ENCODE measurements at regions not wholly inside any gene's neighbourhood (a gene's known extent, or its start where the extent isn't known, plus 50 kb on each side); places are given as distances from the start of the nearest gene placed in this dataset.
"Not testable (repeated sequence)": the region's sequence is repeated elsewhere in the genome, so short reads cannot be mapped to it uniquely, and the experiment has no call there.

DNA sequence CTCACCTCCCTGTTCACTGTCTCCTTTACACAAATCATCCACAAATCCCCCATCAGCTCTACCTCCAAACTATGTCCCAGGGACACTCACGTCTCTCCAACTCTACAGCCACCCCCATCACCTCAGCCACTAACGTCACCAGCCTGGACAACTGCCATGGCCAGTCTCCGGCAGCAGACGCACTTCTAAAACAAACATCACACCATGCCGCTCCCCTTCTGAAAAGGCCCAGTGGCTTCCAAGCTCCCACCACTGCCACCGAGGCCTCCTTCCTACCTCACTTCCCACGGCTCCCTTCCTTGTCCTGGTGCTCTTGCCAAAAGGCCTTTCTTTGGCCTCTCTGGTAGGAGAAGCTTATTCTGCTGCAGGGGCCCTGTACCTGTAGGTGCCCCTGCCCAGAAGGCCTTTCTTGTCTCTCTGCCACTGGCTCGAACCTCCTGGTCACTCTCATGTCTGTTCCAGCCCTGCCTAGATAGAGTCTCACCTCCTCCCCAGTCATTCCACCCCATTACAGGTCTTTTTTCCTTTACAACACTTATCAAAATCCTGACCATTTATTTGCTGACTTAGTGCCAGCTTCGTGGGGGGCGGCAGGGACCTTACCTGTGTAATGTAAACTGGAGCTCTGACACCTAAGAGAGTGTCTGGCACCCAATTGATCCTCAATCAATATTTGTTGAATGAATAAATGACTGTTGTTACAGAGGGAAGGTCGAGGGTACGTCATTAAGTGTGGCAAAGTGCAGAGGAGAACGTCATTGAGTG, 304.2 kb downstream of the GOLGA6L6 start:
- not testable (repeated sequence) for DNase-seq (ENCODE audit: low read depth in 3 of 3)

DNA sequence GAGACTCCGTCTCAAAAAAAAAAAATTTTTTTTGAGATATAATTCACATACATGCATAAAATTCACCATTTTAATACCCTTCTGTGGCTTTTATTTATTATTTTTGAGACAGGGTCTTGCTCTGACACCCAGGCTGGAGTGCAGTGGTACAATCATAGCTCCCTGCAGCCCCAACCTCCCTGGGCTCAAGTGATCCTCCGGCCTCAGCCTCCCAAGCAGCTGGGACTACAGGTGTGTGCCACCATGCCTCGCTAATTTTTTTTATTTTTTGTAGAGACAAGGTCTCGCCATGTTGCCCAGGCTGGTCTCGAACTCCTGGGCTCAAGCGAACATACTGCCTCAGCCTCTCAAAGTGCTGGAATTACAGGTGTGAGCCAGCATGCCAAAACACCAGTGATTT, 305.9 kb downstream of the GOLGA6L6 start:
- DNase-seq (ENCODE audit: low read depth in 3 of 3): not testable (repeated sequence)

DNA sequence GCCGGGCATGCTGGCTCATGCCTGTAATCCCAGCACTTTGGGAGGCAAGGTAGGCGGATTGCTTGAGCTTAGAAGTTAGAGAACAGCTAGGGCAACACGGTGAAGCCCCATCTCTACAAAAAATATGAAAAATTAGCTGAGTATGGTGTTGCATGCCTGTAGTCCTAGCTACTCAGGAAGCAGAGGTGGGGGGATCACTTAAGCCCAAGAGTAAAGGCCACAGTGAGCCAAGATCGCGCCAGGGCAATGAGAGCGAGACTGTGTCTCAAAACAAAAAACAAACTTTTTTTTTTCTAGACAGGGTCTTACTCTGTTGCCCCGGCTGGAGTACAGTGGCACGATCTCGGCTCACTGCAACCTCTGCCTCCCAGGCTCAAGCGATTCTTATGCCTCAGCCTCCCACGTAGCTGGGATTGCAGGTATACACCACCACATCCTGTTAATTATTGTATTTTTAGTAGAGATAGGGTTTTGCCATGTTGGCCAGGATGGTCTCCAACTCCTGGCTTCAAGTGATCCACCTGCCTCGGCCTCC, 307.5 kb downstream of the GOLGA6L6 start:
- DNase-seq (ENCODE audit: low read depth in 3 of 3): not testable (repeated sequence)

GRCh38 chr15:20232457-20232856, 309.1 kb downstream of the GOLGA6L6 start:
- not testable (repeated sequence) for DNase-seq (ENCODE audit: low read depth in 3 of 3)

DNA sequence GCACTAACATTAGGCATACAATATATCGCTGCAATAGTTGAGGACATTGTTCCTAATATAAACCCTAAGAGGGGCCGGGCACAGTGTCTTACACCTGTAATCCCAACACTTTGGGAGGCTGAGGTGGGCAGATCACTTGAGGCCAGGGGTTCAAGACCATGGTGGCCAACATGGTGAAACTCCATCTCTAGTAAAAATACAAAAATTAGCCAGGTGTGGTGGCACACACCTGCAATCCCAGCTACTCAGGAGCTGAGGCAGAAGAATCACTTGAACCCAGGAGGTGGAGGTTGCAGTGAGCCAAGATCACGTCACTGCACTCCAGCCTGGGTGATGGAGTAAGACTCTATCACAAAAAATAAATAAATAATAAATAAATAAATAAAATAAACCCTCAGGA, 310.9 kb downstream of the GOLGA6L6 start:
- DNase-seq (ENCODE audit: low read depth in 3 of 3): not testable (repeated sequence)

DNA sequence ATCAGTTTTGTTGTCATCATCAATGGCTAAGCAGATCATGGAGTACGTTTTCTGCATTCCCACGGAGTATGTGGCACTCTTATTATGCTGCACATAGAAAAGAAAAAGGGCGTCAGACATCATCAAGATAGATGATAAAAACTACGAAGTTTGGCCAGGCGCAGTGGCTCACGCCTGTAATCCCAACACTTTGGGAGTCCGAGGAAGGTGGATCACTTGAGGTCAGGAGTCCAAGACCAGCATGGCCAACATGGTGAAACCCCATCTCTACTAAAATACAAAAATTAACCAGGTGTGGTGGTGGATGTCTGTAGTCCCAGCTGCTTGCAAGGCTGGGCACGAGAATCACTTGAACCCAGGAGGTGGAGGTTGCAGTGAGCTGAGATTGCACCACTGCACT, 312.8 kb downstream of the GOLGA6L6 start:
- not testable (repeated sequence) for DNase-seq (ENCODE audit: low read depth in 3 of 3)

DNA sequence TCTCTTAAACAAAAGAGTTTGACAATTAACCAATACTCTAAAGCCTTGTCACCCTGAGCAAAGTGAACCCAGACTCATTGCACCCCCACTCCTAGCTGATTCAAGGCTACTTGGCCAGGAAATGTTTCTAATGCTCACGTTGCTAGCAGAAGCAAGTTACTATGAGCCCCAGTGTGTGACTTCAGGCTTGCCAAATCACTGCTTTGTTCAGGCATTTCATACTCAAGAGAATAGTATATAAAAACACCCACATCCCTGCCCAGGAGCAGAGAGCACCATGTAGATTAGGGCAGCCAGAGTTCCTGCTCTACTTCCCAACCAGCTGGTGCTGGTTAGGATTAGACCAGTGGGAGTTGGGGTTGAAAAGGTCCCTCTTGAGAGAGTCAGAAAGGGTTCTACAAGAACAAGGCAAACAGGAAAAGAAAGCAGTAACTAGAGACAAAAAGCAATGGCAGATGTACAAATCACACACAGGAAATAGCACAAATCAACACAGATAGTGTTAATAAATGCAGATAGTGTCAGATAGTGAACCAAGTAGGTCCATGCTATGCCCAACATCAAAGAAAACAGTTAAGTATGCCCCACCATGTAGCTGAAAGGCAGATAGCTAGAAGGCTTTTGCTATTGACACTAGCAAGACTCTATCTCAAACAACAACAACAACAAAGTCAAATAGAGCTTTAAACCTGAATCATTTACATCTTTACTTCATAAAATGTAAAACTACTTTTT, 314.3 kb downstream of the GOLGA6L6 start:
- not testable (repeated sequence) for DNase-seq (ENCODE audit: low read depth in 3 of 3)

DNA sequence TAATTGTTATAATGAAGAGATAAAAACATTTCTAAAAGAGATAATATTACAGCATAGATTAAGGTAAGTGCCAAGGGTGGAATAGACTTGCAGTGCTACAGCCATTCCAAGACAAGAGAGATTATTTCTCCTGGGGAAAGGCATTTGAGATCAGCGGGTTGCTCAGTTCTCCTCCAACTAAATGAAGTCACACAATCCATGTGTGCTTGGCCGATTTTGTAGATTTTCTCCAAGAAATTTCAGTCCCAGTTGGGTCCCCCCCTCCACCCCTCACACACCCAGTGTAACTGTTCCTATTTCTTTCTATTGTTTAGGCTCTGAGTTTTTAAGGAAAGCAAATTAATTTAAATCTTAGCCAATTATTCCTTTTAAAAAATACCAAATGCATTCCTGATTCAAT, 315.1 kb downstream of the GOLGA6L6 start:
- DNase-seq (ENCODE audit: low read depth in 3 of 3): not testable (repeated sequence)

- DNase-seq (ENCODE audit: low read depth in 3 of 3): not testable (repeated sequence)
Observed at GRCh38 chr15:20221063-20221462, 320.5 kb downstream of the GOLGA6L6 start.

DNA sequence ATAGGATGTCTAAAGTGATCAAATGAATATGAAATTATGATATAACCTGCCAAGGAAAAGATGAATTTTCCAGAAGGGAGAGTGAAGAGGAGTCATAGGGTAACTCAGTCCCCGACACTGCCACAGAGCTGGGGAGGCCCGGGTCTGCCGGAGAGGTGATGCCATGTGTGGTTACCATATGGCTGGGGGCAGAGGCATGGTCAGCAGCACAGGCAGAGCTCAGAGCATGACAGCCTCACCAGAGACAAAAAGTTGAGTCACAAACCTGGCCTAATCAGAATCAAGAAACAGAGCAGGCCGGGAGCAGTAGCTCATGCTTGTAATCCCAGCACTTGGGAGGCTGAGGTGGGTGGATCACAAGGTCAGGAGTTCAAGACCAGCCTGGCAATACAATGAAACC, 322.4 kb downstream of the GOLGA6L6 start:
- DNase-seq (ENCODE audit: low read depth in 3 of 3): not testable (repeated sequence)

- DNase-seq (ENCODE audit: low read depth in 3 of 3): not testable (repeated sequence)
Observed at GRCh38 chr15:20215700-20216099, 325.9 kb downstream of the GOLGA6L6 start.

GRCh38 chr15:20214101-20214500, 327.5 kb downstream of the GOLGA6L6 start:
- not testable (repeated sequence) for DNase-seq (ENCODE audit: low read depth in 3 of 3)

GRCh38 chr15:20211508-20211907, 330.1 kb downstream of the GOLGA6L6 start:
- not testable (repeated sequence) for DNase-seq (ENCODE audit: low read depth in 3 of 3)

GRCh38 chr15:20209973-20210372, 331.6 kb downstream of the GOLGA6L6 start:
- not testable (repeated sequence) for DNase-seq (ENCODE audit: low read depth in 3 of 3)

DNA sequence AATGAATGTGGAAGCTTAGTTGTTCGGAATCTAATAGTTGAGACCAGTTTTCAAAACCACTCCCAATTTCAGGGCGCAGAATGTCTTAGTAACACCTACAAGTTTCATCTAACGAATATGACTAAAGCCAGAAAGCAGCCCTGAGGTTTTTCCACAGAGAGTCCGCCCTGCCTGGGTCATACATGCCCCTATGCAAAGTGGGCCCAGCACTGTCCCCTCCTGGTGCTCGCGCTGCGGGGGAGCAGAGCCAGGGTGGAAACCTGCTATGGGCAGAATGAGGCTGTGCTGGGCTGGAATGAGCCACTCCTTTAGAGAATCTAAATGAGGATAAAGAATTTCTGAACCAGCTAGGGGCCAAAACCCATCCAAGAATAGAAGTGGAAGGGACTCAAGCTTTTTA, 334.0 kb downstream of the GOLGA6L6 start:
- not testable (repeated sequence) for DNase-seq (ENCODE audit: low read depth in 3 of 3)

GRCh38 chr15:20207198-20207597, 334.4 kb downstream of the GOLGA6L6 start:
- DNase-seq (ENCODE audit: low read depth in 3 of 3): not testable (repeated sequence)

- not testable (repeated sequence) for DNase-seq (ENCODE audit: low read depth in 3 of 3)
Observed at GRCh38 chr15:20204177-20204866, 337.3 kb downstream of the GOLGA6L6 start.

- not testable (repeated sequence) for DNase-seq (ENCODE audit: low read depth in 3 of 3)
Observed at GRCh38 chr15:20203649-20204150, 337.9 kb downstream of the GOLGA6L6 start.

- not testable (repeated sequence) for DNase-seq (ENCODE audit: low read depth in 3 of 3)
Observed at GRCh38 chr15:20194591-20195198, 346.9 kb downstream of the GOLGA6L6 start.

- DNase-seq (ENCODE audit: low read depth in 3 of 3): peak; percentile 7 to 36 (median 13)
Observed at GRCh38 chr15:20192982-20193929, 348.3 kb downstream of the GOLGA6L6 start.
